HCT116 (cell line): ENCODE measurements at regions not wholly inside any gene's neighbourhood (a gene's known extent, or its start where the extent isn't known, plus 50 kb on each side); places are given as distances from the start of the nearest gene placed in this dataset.

ENCODE experiments used
- ATAC-seq: fragments of 200-7000 bp; cut with Tn5 transposase; 2 replicates; pipeline ENCODE4 v1.9.1; 2020; ENCODE audit warnings: mild to moderate bottlenecking, moderate library complexity
- BruUV-seq: library from RNA; stranded (reverse); fragments of 400-500 nt; replicated peaks from 2 replicates; lab custom pipeline; 2021; lab: Mats Ljungman, UMichigan
- CTCF ChIA-PET: fragments of 300-600 bp; sonication (Branson Sonifier 250); formaldehyde crosslinking; loops from one replicate; lab custom pipeline; 2021; ENCODE audit warnings: antibody characterized with exemption; lab: Charles Lee
- POLR2A ChIA-PET: fragments of 300-600, 350-600 bp; sonication (Branson Sonifier 250); formaldehyde crosslinking; loops from one replicate; lab custom pipeline; 2021; ENCODE audit warnings: antibody characterized with exemption; lab: Charles Lee
- RAD21 ChIA-PET, 2 experiments: fragments of 300-600 bp; sonication (Branson Sonifier 250); formaldehyde crosslinking; loops; one replicate each; lab custom pipeline; 2023; ENCODE audit warnings: low total read pairs in 2 of 2; ENCODE audit not compliant: uncharacterized antibody in 2 of 2, unreplicated experiment in 2 of 2, low non-redundant PET in 1 of 2; lab: Charles Lee
- DNase-seq: peaks from one replicate; pipeline ENCODE4 v3.0.0-alpha.2; 2010; ENCODE audit warnings: low read depth, low spot score
- H2AFZ ChIP-seq: fragments of 200-600 bp; shearing (Covaris generic), sonication (generic); 2 replicates; pipeline ENCODE4 v1.6.1; 2017; ENCODE audit warnings: low read depth, mixed run types, mixed read lengths, antibody characterized with exemption, low read length; ENCODE audit not compliant: poor library complexity, severe bottlenecking
- H3K27ac ChIP-seq: 2 replicates; pipeline ENCODE4 v1.5.1; 2012; ENCODE audit warnings: low read depth, low read length
- H3K27me3 ChIP-seq: fragments of 200-600 bp; sonication (generic); 2 replicates; pipeline ENCODE4 v1.6.1; 2016; ENCODE audit warnings: mixed run types, low read length, mixed read lengths; ENCODE audit not compliant: insufficient read depth
- H3K36me3 ChIP-seq, 2 experiments: fragments of 200-500 bp in 1 of 2; fragments of 200-600 bp in 1 of 2; sonication (Bioruptor generic) in 1 of 2; sonication (generic) in 1 of 2; 2 replicates each; pipeline versions ENCODE4 v1.5.1 to v1.6.1; 2014 to 2016; ENCODE audit warnings: low read length in 2 of 2, inconsistent platforms in 1 of 2, mixed read lengths in 1 of 2, mixed run types in 1 of 2; ENCODE audit not compliant: insufficient read depth in 2 of 2, control insufficient read depth in 1 of 2
- H3K4me1 ChIP-seq, 2 experiments: fragments of 200-600 bp in 1 of 2; sonication (generic) in 1 of 2; 2 replicates each; pipeline versions ENCODE4 v1.5.1 to v1.6.1; 2012 to 2017; ENCODE audit warnings: low read length in 2 of 2, inconsistent platforms in 1 of 2, mild to moderate bottlenecking in 1 of 2, mixed read lengths in 1 of 2, mixed run types in 1 of 2, moderate library complexity in 1 of 2; ENCODE audit not compliant: insufficient read depth in 2 of 2, control insufficient read depth in 1 of 2
- H3K4me2 ChIP-seq: fragments of 200-600 bp; sonication (generic); 2 replicates; pipeline ENCODE4 v1.6.1; 2017; ENCODE audit warnings: mixed run types, low read length, mixed read lengths
- H3K4me3 ChIP-seq, 2 experiments: fragments of 200-600 bp in 1 of 2; sonication (generic) in 1 of 2; replicated peaks in 1 of 2; 2 replicates each; pipeline ENCODE4 v1.5.1; 2011 to 2016; ENCODE audit warnings: low read length in 2 of 2, control low read depth in 1 of 2, low read depth in 1 of 2, mild to moderate bottlenecking in 1 of 2, mixed read lengths in 1 of 2, mixed run types in 1 of 2
- H3K79me2 ChIP-seq: fragments of 200-600 bp; sonication (generic); 2 replicates; pipeline ENCODE4 v1.6.1; 2017; ENCODE audit warnings: mild to moderate bottlenecking, mixed run types, low read length, moderate library complexity, mixed read lengths; ENCODE audit not compliant: insufficient read depth
- H3K9ac ChIP-seq: fragments of 200-600 bp; sonication (generic); 2 replicates; pipeline ENCODE4 v1.6.1; 2016; ENCODE audit warnings: low read length, mixed read lengths
- H3K9me2 ChIP-seq: fragments of 200-600 bp; sonication (generic), shearing (Covaris generic); 2 replicates; pipeline ENCODE4 v1.6.1; 2017; ENCODE audit warnings: mixed run types, mild to moderate bottlenecking, moderate library complexity; ENCODE audit not compliant: insufficient read depth
- H3K9me3 ChIP-seq, 2 experiments: fragments of 200-500 bp in 1 of 2; fragments of 200-600 bp in 1 of 2; sonication (Bioruptor generic) in 1 of 2; sonication (generic) in 1 of 2; 2 replicates each; pipeline ENCODE4 v1.6.1; 2014 to 2017; ENCODE audit warnings: low read length in 2 of 2, mixed read lengths in 2 of 2, inconsistent platforms in 1 of 2, low read depth in 1 of 2, mild to moderate bottlenecking in 1 of 2, mixed run types in 1 of 2, moderate library complexity in 1 of 2; ENCODE audit not compliant: control insufficient read depth in 1 of 2, insufficient read depth in 1 of 2
- H4K20me1 ChIP-seq: fragments of 200-600 bp; sonication (generic), shearing (Covaris generic); 2 replicates; pipeline ENCODE4 v1.6.1; 2017; ENCODE audit warnings: mixed run types, mild to moderate bottlenecking, moderate library complexity; ENCODE audit not compliant: insufficient read depth
- ATF3 ChIP-seq: IDR thresholded peaks from 2 replicates; pipeline ENCODE4 v1.6.1; 2012
- CBX3 ChIP-seq: IDR thresholded peaks from 2 replicates; pipeline ENCODE4 v1.6.1; 2012; ENCODE audit warnings: low read depth
- CTCF ChIP-seq, 3 experiments: fragments of 200-600 bp in 1 of 3; sonication (generic) in 1 of 3; IDR thresholded peaks in 2 of 3; conservative IDR thresholded peaks in 1 of 3; 2 replicates each; pipeline ENCODE4 v1.5.1; 2012 to 2017; ENCODE audit warnings: low read depth in 2 of 3, low read length in 2 of 3, antibody characterized with exemption in 1 of 3, borderline replicate concordance in 1 of 3, control low read depth in 1 of 3, mild to moderate bottlenecking in 1 of 3, mixed read lengths in 1 of 3, mixed run types in 1 of 3, moderate library complexity in 1 of 3; ENCODE audit not compliant: insufficient read depth in 1 of 3
- EGR1 ChIP-seq: IDR thresholded peaks from 2 replicates; pipeline ENCODE4 v1.6.1; 2012; ENCODE audit warnings: low read depth
- ELF1 ChIP-seq: IDR thresholded peaks from 2 replicates; pipeline ENCODE4 v1.6.1; 2012; ENCODE audit warnings: low read depth, borderline replicate concordance
- MAX ChIP-seq: IDR thresholded peaks from 2 replicates; pipeline ENCODE4 v1.6.1; 2012
- POLR2AphosphoS5 ChIP-seq: IDR thresholded peaks from 2 replicates; pipeline ENCODE4 v1.6.1; 2011; ENCODE audit warnings: mild to moderate bottlenecking, low read depth, low read length, moderate library complexity
- RAD21 ChIP-seq: IDR thresholded peaks from 2 replicates; pipeline ENCODE4 v1.6.1; 2012; ENCODE audit warnings: low read depth, mild to moderate bottlenecking
- SIN3A ChIP-seq: IDR thresholded peaks from 2 replicates; pipeline ENCODE4 v1.6.1; 2012; ENCODE audit warnings: low read depth
- SP1 ChIP-seq: IDR thresholded peaks from 2 replicates; pipeline ENCODE4 v1.6.1; 2012; ENCODE audit warnings: low read depth
- ZFX ChIP-seq: fragments of 450-650 bp; IDR thresholded peaks from 2 replicates; pipeline ENCODE4 v1.6.1; 2017
- ZNF274 ChIP-seq: fragments of 200-500 bp; sonication (Bioruptor generic); IDR thresholded peaks from 2 replicates; pipeline ENCODE4 v1.6.1; 2014; ENCODE audit warnings: mild to moderate bottlenecking, low read depth, low read length, inconsistent platforms
- intact Hi-C: fragments of 100-400 bp; cut with micrococcal nuclease; formaldehyde crosslinking; loops from 2 replicates; pipeline ENCODE4 v1.10.0; 2022

- Histone ChIP-seq H3K4me1 (no peaks in the 10 kb centered on the region), H3K27me3 (peaks cover 28% of the 10 kb centered on the region), H3K4me2 (no peak overlapping the region), H3K9me2 (no peaks in the 10 kb centered on the region), H3K27ac (no peak overlapping the region), H2AFZ (no peak overlapping the region), H4K20me1 (no peaks in the 10 kb centered on the region), H3K9ac (no peak overlapping the region), H3K4me3 (no peak overlapping the region), H3K36me3 (no peaks in the 10 kb centered on the region), H3K9me3 (no peaks in the 10 kb centered on the region), H3K79me2 (no peaks in the 10 kb centered on the region)
- intact Hi-C loops, result no loop called here
- CTCF ChIA-PET, result no interaction called here
- BruUV-seq, result no TSS peak
- DNase-seq (no peak), ATAC-seq (no peak)
- POLR2A ChIA-PET, result no interaction called here
- RAD21 ChIA-PET, result no interaction called here
- TF ChIP-seq SIN3A, result no peak
- no peak for TF ChIP-seq ZFX
- no peak for TF ChIP-seq ZNF274
- no peak for TF ChIP-seq ATF3
- TF ChIP-seq RAD21, result no peak
- no peak for TF ChIP-seq ELF1
- TF ChIP-seq SP1, result no peak
- TF ChIP-seq POLR2AphosphoS5, result no peak
- TF ChIP-seq MAX, result no peak
- no peak for TF ChIP-seq CBX3
- TF ChIP-seq CTCF (IDR thresholded peaks at IDR 0.05 in 2 of 3, conservative IDR thresholded peaks at IDR 0.05 in 1 of 3; ENCODE audit: borderline replicate concordance in 1 of 3, insufficient read depth in 1 of 3, low read depth in 2 of 3, low read length in 2 of 3), result no peak
- no peak for TF ChIP-seq EGR1
Observed at GRCh38 chr16:54490112-54490488, 203.5 kb upstream of the IRX3 start.
